ENCODE measurements at regions not wholly inside any gene's neighbourhood (a gene's known extent, or its start where the extent isn't known, plus 50 kb on each side); places are given as distances from the start of the nearest gene placed in this dataset.

- TF ChIP-seq CREB1 (IDR thresholded peaks at IDR 0.05; ENCODE audit: low read depth): no peak
- no peak for TF ChIP-seq NFIC (IDR thresholded peaks at IDR 0.05)
- TF ChIP-seq RAD21 (IDR thresholded peaks at IDR 0.05; ENCODE audit: low read depth): no peak
- no peak for TF ChIP-seq TEAD4 (IDR thresholded peaks at IDR 0.05)
- TF ChIP-seq EP300 (IDR thresholded peaks at IDR 0.05; ENCODE audit: borderline replicate concordance): no peak
- TF ChIP-seq, protein P1, sequence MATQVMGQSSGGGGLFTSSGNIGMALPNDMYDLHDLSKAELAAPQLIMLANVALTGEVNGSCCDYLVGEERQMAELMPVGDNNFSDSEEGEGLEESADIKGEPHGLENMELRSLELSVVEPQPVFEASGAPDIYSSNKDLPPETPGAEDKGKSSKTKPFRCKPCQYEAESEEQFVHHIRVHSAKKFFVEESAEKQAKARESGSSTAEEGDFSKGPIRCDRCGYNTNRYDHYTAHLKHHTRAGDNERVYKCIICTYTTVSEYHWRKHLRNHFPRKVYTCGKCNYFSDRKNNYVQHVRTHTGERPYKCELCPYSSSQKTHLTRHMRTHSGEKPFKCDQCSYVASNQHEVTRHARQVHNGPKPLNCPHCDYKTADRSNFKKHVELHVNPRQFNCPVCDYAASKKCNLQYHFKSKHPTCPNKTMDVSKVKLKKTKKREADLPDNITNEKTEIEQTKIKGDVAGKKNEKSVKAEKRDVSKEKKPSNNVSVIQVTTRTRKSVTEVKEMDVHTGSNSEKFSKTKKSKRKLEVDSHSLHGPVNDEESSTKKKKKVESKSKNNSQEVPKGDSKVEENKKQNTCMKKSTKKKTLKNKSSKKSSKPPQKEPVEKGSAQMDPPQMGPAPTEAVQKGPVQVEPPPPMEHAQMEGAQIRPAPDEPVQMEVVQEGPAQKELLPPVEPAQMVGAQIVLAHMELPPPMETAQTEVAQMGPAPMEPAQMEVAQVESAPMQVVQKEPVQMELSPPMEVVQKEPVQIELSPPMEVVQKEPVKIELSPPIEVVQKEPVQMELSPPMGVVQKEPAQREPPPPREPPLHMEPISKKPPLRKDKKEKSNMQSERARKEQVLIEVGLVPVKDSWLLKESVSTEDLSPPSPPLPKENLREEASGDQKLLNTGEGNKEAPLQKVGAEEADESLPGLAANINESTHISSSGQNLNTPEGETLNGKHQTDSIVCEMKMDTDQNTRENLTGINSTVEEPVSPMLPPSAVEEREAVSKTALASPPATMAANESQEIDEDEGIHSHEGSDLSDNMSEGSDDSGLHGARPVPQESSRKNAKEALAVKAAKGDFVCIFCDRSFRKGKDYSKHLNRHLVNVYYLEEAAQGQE (IDR thresholded peaks at IDR 0.05; ENCODE audit: low read depth): no peak
- TF ChIP-seq YY1 (IDR thresholded peaks at IDR 0.05; ENCODE audit: low read depth): no peak
- TF ChIP-seq TAF1 (IDR thresholded peaks at IDR 0.05; ENCODE audit: low read depth): no peak
Measured at GRCh38 chr12:58082996-58083395, 141.6 kb downstream of the ATP23 start.

All from Ishikawa (cell line).